HepG2 (cell line): ENCODE measurements at regions not wholly inside any gene's neighbourhood (a gene's known extent, or its start where the extent isn't known, plus 50 kb on each side); places are given as distances from the start of the nearest gene placed in this dataset.

Experiments used
- FIP1L1 ChIP-seq: fragments of 200-400 bp; formaldehyde crosslinking; IDR thresholded peaks from 2 replicates; pipeline ENCODE4 v1.6.1; 2018; ENCODE audit warnings: low read depth, mild to moderate bottlenecking, low read length, moderate library complexity, borderline replicate concordance; ENCODE audit not compliant: insufficient read depth
- JUN ChIP-seq: sonication (generic); formaldehyde crosslinking; IDR thresholded peaks from 2 replicates; pipeline ENCODE4 v1.4.0; 2020; ENCODE audit warnings: mild to moderate bottlenecking, missing genetic modification reagents
- JUND ChIP-seq: sonication (generic); formaldehyde crosslinking; IDR thresholded peaks from 2 replicates; pipeline ENCODE4 v1.8.0; 2022; ENCODE audit warnings: mild to moderate bottlenecking, missing genetic modification reagents
- NKX3-1 ChIP-seq: sonication (generic); formaldehyde crosslinking; IDR thresholded peaks from 2 replicates; pipeline ENCODE4 v1.5.0; 2020; ENCODE audit warnings: missing genetic modification reagents
- SOX13 ChIP-seq, 3 experiments: fragments of 450-650 bp in 1 of 3; sonication (generic) in 1 of 3; formaldehyde crosslinking in 1 of 3; IDR thresholded peaks in 2 of 3; conservative IDR thresholded peaks in 1 of 3; 2 replicates each; pipeline versions ENCODE4 v1.5.0 to v1.6.1; 2016 to 2020; ENCODE audit warnings: antibody characterized with exemption in 1 of 3, mild to moderate bottlenecking in 1 of 3, missing compliant biosample characterization in 1 of 3, missing genetic modification reagents in 1 of 3, moderate library complexity in 1 of 3
- ZNF317 ChIP-seq: sonication (generic); formaldehyde crosslinking; IDR thresholded peaks from 2 replicates; pipeline ENCODE4 v1.5.0; 2020; ENCODE audit warnings: mild to moderate bottlenecking, missing genetic modification reagents
- ZNF552 ChIP-seq: sonication (generic); formaldehyde crosslinking; IDR thresholded peaks from 2 replicates; pipeline ENCODE4 v1.9.0; 2022; ENCODE audit warnings: missing genetic modification reagents, mild to moderate bottlenecking, borderline replicate concordance
- ZNF563 ChIP-seq: sonication (generic); formaldehyde crosslinking; IDR thresholded peaks from 2 replicates; pipeline ENCODE4 v1.8.0; 2022; ENCODE audit warnings: mild to moderate bottlenecking, moderate library complexity, missing genetic modification reagents
- ZNF607 ChIP-seq: sonication (generic); formaldehyde crosslinking; IDR thresholded peaks from 2 replicates; pipeline ENCODE4 v1.5.1; 2020; ENCODE audit warnings: missing genetic modification reagents, mild to moderate bottlenecking, borderline replicate concordance
- ZNF674 ChIP-seq: sonication (generic); formaldehyde crosslinking; IDR thresholded peaks from 2 replicates; pipeline ENCODE4 v1.5.0; 2020; ENCODE audit warnings: low read depth, mild to moderate bottlenecking, missing genetic modification reagents
- ZNF7 ChIP-seq: IDR thresholded peaks from 2 replicates; pipeline ENCODE4 v1.6.1; 2016; ENCODE audit warnings: missing biosample characterization, missing genetic modification reagents
- TF ChIP-seq, protein P1 (sequence below): sonication (generic); formaldehyde crosslinking; IDR thresholded peaks from 2 replicates; pipeline ENCODE4 v1.5.1; 2020; ENCODE audit warnings: missing genetic modification reagents, mild to moderate bottlenecking, borderline replicate concordance
- TF ChIP-seq, protein P2 (sequence below): sonication (generic); formaldehyde crosslinking; IDR thresholded peaks from 2 replicates; pipeline ENCODE4 v1.8.1; 2022; ENCODE audit warnings: mild to moderate bottlenecking, missing genetic modification reagents
- TF ChIP-seq, protein P3 (sequence below): sonication (generic); formaldehyde crosslinking; IDR thresholded peaks from 2 replicates; pipeline ENCODE4 v1.8.1; 2023; ENCODE audit warnings: missing genetic modification reagents, mild to moderate bottlenecking, borderline replicate concordance
- TF ChIP-seq, protein P4 (sequence below): sonication (generic); formaldehyde crosslinking; conservative IDR thresholded peaks from 2 replicates; pipeline ENCODE4 v1.4.0; 2020; ENCODE audit warnings: missing genetic modification reagents
- TF ChIP-seq, protein P5 (sequence below): sonication (generic); formaldehyde crosslinking; IDR thresholded peaks from 2 replicates; pipeline ENCODE4 v1.8.0; 2022; ENCODE audit warnings: missing genetic modification reagents, mild to moderate bottlenecking, borderline replicate concordance
- TF ChIP-seq, protein P6 (sequence below): sonication (generic); formaldehyde crosslinking; IDR thresholded peaks from 2 replicates; pipeline ENCODE4 v1.5.1; 2020; ENCODE audit warnings: mild to moderate bottlenecking, missing genetic modification reagents, moderate library complexity

DNA sequence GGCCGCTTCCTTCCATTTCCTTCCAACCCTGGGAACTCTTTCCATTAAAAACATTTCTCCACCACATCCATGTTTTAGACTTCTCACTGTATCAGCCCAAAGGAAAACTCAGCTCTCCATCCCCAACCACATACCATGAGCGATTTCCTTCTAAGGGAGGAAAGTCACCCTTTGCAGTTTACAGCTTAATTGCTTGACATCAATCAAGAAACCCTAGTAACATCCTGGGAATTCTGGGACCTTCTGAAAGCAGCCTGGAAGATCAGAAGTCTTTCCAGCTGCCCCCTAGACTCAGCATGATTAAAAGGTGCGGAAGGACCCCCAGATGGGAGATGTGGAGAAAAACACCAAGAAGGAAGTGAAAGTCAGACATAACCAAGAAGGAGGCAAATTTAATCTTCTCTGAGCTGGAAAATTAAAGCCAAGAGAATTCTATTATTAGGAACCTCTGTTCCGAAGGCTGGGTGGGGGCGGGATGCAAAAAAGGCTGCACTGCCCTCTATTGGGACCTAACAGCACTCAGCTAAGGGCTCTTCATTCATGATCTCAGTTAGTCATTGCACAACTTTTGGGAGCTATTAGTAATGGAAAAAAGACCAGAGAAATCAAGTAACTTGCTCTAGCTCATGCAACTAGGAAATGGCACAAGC lies 73.3 kb upstream of the PLXNC1 start (continued):
- no peak for TF ChIP-seq JUND (CRISPR knock-in tag)
- TF ChIP-seq ZNF563 = no peak
- no peak for TF ChIP-seq ZNF552 (CRISPR knock-in tag)
- no peak for TF ChIP-seq ZNF674 (CRISPR knock-in tag)
- TF ChIP-seq FIP1L1 = no peak
- no peak for TF ChIP-seq ZNF317 (CRISPR knock-in tag)
- TF ChIP-seq, protein P1, sequence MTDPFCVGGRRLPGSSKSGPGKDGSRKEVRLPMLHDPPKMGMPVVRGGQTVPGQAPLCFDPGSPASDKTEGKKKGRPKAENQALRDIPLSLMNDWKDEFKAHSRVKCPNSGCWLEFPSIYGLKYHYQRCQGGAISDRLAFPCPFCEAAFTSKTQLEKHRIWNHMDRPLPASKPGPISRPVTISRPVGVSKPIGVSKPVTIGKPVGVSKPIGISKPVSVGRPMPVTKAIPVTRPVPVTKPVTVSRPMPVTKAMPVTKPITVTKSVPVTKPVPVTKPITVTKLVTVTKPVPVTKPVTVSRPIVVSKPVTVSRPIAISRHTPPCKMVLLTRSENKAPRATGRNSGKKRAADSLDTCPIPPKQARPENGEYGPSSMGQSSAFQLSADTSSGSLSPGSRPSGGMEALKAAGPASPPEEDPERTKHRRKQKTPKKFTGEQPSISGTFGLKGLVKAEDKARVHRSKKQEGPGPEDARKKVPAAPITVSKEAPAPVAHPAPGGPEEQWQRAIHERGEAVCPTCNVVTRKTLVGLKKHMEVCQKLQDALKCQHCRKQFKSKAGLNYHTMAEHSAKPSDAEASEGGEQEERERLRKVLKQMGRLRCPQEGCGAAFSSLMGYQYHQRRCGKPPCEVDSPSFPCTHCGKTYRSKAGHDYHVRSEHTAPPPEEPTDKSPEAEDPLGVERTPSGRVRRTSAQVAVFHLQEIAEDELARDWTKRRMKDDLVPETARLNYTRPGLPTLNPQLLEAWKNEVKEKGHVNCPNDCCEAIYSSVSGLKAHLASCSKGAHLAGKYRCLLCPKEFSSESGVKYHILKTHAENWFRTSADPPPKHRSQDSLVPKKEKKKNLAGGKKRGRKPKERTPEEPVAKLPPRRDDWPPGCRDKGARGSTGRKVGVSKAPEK (CRISPR knock-in tag) = no peak
- TF ChIP-seq, protein P2, sequence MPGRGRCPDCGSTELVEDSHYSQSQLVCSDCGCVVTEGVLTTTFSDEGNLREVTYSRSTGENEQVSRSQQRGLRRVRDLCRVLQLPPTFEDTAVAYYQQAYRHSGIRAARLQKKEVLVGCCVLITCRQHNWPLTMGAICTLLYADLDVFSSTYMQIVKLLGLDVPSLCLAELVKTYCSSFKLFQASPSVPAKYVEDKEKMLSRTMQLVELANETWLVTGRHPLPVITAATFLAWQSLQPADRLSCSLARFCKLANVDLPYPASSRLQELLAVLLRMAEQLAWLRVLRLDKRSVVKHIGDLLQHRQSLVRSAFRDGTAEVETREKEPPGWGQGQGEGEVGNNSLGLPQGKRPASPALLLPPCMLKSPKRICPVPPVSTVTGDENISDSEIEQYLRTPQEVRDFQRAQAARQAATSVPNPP (CRISPR knock-in tag) = no peak
- TF ChIP-seq ZNF607 = no peak
- TF ChIP-seq ZNF7 (CRISPR knock-in tag) = no peak
- TF ChIP-seq, protein P3, sequence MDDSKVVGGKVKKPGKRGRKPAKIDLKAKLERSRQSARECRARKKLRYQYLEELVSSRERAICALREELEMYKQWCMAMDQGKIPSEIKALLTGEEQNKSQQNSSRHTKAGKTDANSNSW (CRISPR knock-in tag) = no peak
- no peak for TF ChIP-seq SOX13 (IDR thresholded peaks at IDR 0.05)
- TF ChIP-seq SOX13 (CRISPR knock-in tag; conservative IDR thresholded peaks at IDR 0.05 in 1 of 2, IDR thresholded peaks at IDR 0.05 in 1 of 2) = 0 out of 4 replicates have a peak, but pooled peaks of 1 of the 2 experiments have one; percentile 7
- TF ChIP-seq, protein P4, sequence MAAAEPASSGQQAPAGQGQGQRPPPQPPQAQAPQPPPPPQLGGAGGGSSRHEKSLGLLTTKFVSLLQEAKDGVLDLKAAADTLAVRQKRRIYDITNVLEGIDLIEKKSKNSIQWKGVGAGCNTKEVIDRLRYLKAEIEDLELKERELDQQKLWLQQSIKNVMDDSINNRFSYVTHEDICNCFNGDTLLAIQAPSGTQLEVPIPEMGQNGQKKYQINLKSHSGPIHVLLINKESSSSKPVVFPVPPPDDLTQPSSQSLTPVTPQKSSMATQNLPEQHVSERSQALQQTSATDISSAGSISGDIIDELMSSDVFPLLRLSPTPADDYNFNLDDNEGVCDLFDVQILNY (CRISPR knock-in tag) = no peak
- no peak for TF ChIP-seq JUN (CRISPR knock-in tag)
- TF ChIP-seq, protein P5, sequence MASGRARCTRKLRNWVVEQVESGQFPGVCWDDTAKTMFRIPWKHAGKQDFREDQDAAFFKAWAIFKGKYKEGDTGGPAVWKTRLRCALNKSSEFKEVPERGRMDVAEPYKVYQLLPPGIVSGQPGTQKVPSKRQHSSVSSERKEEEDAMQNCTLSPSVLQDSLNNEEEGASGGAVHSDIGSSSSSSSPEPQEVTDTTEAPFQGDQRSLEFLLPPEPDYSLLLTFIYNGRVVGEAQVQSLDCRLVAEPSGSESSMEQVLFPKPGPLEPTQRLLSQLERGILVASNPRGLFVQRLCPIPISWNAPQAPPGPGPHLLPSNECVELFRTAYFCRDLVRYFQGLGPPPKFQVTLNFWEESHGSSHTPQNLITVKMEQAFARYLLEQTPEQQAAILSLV (CRISPR knock-in tag) = no peak
- TF ChIP-seq, protein P6, sequence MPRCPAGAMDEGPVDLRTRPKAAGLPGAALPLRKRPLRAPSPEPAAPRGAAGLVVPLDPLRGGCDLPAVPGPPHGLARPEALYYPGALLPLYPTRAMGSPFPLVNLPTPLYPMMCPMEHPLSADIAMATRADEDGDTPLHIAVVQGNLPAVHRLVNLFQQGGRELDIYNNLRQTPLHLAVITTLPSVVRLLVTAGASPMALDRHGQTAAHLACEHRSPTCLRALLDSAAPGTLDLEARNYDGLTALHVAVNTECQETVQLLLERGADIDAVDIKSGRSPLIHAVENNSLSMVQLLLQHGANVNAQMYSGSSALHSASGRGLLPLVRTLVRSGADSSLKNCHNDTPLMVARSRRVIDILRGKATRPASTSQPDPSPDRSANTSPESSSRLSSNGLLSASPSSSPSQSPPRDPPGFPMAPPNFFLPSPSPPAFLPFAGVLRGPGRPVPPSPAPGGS = no peak
- no peak for TF ChIP-seq NKX3-1 (CRISPR knock-in tag)
